GM12874 (cell line): ENCODE measurements at regions not wholly inside any gene's neighbourhood (a gene's known extent, or its start where the extent isn't known, plus 50 kb on each side); places are given as distances from the start of the nearest gene placed in this dataset.

Experiments used
- TF ChIP-seq, protein P1 (sequence below): IDR thresholded peaks from 2 replicates; pipeline ENCODE4 v1.5.1; 2011; ENCODE audit warnings: low read depth, mild to moderate bottlenecking, control low read depth, low read length, moderate library complexity; ENCODE audit not compliant: insufficient read depth

DNA sequence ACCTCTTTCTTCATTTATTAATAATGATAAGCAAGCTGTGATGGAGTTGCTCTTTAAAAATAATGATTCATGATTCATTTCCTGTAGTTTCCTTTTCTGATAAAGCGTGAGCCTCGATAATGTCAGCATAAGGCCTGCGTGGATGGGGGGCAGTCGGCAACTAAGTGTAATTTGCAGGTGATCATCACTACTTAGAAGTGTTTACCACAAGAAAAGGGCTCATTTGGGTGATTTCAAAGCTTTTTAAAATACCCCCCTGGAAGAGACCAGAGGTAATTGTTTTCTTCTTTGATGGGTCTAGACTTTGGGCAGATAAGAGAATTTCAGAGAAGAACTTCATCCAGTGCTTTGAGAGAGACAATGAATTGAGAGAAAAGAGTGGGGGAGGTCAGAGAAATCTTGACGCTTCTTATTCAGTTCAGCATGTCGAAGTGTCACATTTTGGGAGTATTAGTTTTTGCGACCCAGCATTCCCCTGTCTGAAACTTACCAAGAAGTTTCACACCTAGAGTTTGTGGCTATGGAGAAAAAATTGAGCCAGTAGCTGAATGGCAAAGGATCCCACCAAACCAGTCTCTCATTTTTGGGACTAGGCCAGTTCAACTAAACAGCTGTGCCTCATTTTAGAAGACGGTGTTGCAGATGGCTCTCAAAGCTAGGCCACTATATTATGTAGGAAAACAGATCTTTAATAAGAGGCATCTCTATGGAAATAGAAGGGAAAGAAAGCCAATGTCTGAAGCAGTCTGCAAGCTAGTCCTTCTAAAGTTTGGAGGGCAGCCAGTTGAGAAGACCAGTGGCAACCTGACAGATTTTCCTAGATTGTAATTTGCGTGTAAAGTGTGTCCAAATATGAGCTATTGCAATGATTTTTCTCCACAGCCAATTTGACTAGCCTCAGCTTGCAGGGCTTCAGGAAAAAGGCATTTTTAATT lies 171.0 kb upstream of the PPP1R2C start:
- TF ChIP-seq, protein P1, sequence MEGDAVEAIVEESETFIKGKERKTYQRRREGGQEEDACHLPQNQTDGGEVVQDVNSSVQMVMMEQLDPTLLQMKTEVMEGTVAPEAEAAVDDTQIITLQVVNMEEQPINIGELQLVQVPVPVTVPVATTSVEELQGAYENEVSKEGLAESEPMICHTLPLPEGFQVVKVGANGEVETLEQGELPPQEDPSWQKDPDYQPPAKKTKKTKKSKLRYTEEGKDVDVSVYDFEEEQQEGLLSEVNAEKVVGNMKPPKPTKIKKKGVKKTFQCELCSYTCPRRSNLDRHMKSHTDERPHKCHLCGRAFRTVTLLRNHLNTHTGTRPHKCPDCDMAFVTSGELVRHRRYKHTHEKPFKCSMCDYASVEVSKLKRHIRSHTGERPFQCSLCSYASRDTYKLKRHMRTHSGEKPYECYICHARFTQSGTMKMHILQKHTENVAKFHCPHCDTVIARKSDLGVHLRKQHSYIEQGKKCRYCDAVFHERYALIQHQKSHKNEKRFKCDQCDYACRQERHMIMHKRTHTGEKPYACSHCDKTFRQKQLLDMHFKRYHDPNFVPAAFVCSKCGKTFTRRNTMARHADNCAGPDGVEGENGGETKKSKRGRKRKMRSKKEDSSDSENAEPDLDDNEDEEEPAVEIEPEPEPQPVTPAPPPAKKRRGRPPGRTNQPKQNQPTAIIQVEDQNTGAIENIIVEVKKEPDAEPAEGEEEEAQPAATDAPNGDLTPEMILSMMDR = no peak

DNA sequence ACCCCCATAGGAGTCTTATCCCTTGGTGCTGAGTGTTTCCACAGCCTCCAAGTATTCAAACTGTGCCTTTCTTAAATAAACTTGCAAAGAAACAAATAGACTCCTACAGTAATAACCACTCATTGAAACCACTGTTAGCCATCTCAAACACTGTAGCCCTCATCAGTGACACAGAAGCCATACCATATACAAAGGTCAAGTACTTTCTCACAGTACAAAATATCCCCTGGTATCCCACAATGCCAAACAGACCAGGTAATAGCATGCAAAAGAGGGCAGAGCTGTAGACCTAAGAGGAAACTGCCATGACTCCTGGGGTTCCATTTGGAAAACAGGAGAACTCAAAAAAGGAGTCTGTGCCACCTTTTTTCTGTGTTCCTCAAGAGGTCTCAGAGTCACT lies 173.8 kb upstream of the PPP1R2C start:
- TF ChIP-seq, protein P1 = no peak

DNA sequence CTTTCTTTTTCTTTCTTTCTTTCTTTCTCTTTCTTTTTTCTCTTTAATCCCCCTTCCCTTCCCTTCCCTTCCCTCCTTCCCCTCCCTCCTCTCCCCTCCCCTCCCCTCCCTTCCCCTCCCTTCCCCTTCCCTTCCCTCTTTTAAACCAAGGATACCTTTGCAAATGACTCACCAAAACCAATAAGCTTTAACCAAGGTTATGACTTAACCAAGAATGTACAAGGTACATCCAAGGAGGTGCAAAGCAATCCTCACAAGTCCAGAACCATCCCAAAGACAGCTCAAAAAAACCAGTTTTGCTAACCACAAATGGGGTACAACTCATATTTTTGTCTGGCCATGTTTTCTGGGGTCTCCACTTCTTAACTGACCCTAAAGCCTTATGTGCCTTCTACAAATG lies 174.7 kb upstream of the PPP1R2C start:
- TF ChIP-seq, protein P1 = no peak

DNA sequence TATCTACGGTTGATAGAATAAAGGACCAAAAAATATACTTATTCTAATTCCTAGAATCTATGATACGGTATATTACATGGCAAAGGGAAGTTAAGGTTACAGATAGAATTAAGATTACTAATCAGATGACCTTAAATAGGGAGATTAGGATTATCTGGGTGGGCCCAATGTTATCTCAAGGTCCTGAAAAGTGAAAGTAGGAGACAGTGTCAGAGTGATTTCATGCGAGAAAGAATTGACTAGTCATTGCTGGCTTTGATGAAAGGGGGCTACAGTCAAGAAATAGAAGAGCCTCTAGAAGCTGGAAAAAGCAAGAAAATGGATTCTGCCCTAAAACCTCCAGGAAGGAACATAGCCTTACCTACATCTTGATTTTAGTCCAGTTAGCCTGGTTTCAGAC lies 176.9 kb upstream of the PPP1R2C start:
- TF ChIP-seq, protein P1 = no peak

DNA sequence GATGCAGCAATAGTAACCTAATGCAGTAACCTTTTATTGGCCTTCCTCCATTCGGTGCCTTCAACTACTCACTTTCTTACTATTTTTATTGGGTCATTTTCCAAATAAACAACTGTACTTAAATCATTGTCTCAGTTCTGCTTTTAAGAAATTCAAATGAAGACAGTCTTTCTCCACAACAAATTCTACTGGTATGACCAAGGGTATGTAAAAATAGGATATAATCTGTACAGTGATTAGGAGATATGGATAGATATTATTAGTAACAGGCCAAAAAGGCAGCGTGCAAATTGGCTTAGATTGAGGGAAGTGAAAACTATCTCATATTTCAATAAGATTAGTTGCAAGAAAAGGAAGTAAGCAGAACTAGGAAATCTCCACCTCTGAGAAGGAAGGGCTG lies 177.4 kb upstream of the PPP1R2C start:
- TF ChIP-seq, protein P1 = no peak

DNA sequence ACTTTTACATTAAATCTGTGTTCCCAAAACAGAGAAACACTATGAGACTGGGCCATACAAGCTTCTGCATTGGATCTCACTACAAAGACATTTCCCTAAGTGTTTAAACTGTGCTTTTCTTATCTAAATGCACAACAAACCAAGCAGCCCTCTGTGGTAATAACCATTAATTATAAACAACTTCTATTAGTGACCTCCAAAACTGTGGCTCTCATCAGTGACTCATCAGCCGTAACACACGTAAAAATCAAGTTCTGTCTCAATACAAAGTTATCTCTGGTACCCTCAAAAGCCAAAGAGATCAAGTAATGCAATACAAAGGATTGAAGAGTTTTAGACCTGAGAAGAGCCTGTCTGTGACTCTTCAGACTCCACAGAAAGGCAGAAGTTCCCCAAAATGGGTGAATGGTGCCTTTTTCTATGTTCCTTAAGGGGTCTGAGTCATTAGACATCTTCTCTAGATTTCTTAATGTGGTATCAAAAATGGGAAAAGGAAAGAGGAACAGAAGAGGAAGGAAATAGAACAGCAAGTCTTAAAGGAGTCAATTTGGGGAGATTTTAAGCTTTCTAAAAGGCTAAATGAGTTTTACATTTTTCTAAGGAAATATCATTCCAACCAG lies 189.8 kb upstream of the PPP1R2C start:
- TF ChIP-seq, protein P1 = no peak

DNA sequence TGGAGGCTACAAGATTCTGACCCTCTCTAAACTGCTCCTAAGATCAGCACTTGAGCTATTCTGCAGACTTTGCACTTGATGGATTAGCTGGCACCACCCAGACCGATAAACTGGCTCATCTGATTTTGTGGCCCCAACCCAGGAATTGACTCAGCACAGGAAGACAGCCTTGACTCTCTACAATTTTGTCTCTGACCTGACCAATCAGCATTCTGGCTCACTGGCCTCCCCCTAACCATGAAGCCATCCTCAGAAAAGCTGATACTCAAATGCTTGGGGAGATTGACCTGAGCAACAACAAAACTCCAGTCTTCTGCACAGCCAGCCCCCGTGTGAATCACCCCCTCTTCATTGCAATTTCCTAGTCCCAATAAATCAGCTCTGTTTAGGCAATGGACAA lies 195.4 kb upstream of the PPP1R2C start:
- TF ChIP-seq, protein P1 = no peak
